IPS-20b (cell line): ENCODE measurements at regions not wholly inside any gene's neighbourhood (a gene's known extent, or its start where the extent isn't known, plus 50 kb on each side); places are given as distances from the start of the nearest gene placed in this dataset.

Experiments
- H3K27ac ChIP-seq: one replicate; pipeline ENCODE4 v1.5.1; 2013; ENCODE audit warnings: low read length
- H3K27me3 ChIP-seq: 2 replicates; pipeline ENCODE4 v1.6.1; 2013; ENCODE audit warnings: mild to moderate bottlenecking, low read length, inconsistent platforms; ENCODE audit not compliant: insufficient read depth
- H3K36me3 ChIP-seq: 2 replicates; pipeline ENCODE4 v1.6.1; 2013; ENCODE audit warnings: low read depth, mild to moderate bottlenecking, inconsistent platforms, low read length, moderate library complexity; ENCODE audit not compliant: insufficient read depth
- H3K4me1 ChIP-seq: 2 replicates; pipeline ENCODE4 v1.6.1; 2013; ENCODE audit warnings: mild to moderate bottlenecking, control low read depth, inconsistent platforms, low read length, moderate library complexity; ENCODE audit not compliant: insufficient read depth
- H3K4me3 ChIP-seq: 2 replicates; pipeline ENCODE4 v1.5.1; 2013; ENCODE audit warnings: mild to moderate bottlenecking, low read length, inconsistent platforms
- H3K9ac ChIP-seq: 2 replicates; pipeline ENCODE4 v1.6.1; 2013; ENCODE audit warnings: low read depth, mild to moderate bottlenecking, inconsistent platforms, low read length, moderate library complexity
- H3K9me3 ChIP-seq: 2 replicates; pipeline ENCODE4 v1.6.1; 2013; ENCODE audit warnings: mild to moderate bottlenecking, low read depth, low read length, inconsistent platforms; ENCODE audit not compliant: insufficient read depth

GRCh38 chr2:18339326-18339725 lies 221.1 kb downstream of the RDH14 start:
- H3K9ac ChIP-seq: no peak overlapping the region
- H3K27ac ChIP-seq: no peak overlapping the region
- H3K4me1 ChIP-seq: no peaks in the 10 kb centered on the region
- H3K4me3 ChIP-seq: no peak overlapping the region
- no peaks in the 10 kb centered on the region for H3K9me3 ChIP-seq
- H3K27me3 ChIP-seq: no peaks in the 10 kb centered on the region
- no peaks in the 10 kb centered on the region for H3K36me3 ChIP-seq

GRCh38 chr2:18336975-18337374 lies 223.5 kb downstream of the RDH14 start:
- Histone ChIP-seq H3K36me3 (no peaks in the 10 kb centered on the region), H3K4me1 (no peaks in the 10 kb centered on the region), H3K4me3 (no peak overlapping the region), H3K27me3 (no peaks in the 10 kb centered on the region), H3K9ac (no peak overlapping the region), H3K27ac (no peak overlapping the region), H3K9me3 (no peaks in the 10 kb centered on the region)

GRCh38 chr2:18332477-18332876 lies 228.0 kb downstream of the RDH14 start:
- no peaks in the 10 kb centered on the region for H3K4me1 ChIP-seq
- H3K27ac ChIP-seq: no peak overlapping the region
- H3K36me3 ChIP-seq: no peaks in the 10 kb centered on the region
- no peaks in the 10 kb centered on the region for H3K27me3 ChIP-seq
- H3K9ac ChIP-seq: no peak overlapping the region
- H3K4me3 ChIP-seq: no peak overlapping the region
- H3K9me3 ChIP-seq: no peaks in the 10 kb centered on the region

GRCh38 chr2:18325118-18325517 lies 235.3 kb downstream of the RDH14 start:
- no peaks in the 10 kb centered on the region for H3K9me3 ChIP-seq
- H3K4me3 ChIP-seq: no peak overlapping the region
- no peaks in the 10 kb centered on the region for H3K27me3 ChIP-seq
- H3K9ac ChIP-seq: no peak overlapping the region
- H3K27ac ChIP-seq: no peak overlapping the region
- no peaks in the 10 kb centered on the region for H3K36me3 ChIP-seq
- no peaks in the 10 kb centered on the region for H3K4me1 ChIP-seq

- Histone ChIP-seq H3K27me3 (no peaks in the 10 kb centered on the region), H3K4me1 (no peaks in the 10 kb centered on the region), H3K36me3 (no peaks in the 10 kb centered on the region), H3K27ac (no peak overlapping the region), H3K9me3 (no peaks in the 10 kb centered on the region), H3K9ac (no peak overlapping the region), H3K4me3 (no peak overlapping the region)
These were observed 240.5 kb downstream of the RDH14 start for GRCh38 chr2:18319987-18320386.

GRCh38 chr2:18317017-18317416 lies 243.4 kb downstream of the RDH14 start:
- H3K4me1 ChIP-seq: no peaks in the 10 kb centered on the region
- H3K9ac ChIP-seq: no peak overlapping the region
- no peak overlapping the region for H3K27ac ChIP-seq
- no peaks in the 10 kb centered on the region for H3K27me3 ChIP-seq
- no peak overlapping the region for H3K4me3 ChIP-seq
- no peaks in the 10 kb centered on the region for H3K36me3 ChIP-seq
- no peaks in the 10 kb centered on the region for H3K9me3 ChIP-seq

GRCh38 chr2:18312818-18313217 lies 247.6 kb downstream of the RDH14 start:
- H3K9me3 ChIP-seq: no peaks in the 10 kb centered on the region
- H3K27me3 ChIP-seq: no peaks in the 10 kb centered on the region
- no peak overlapping the region for H3K9ac ChIP-seq
- H3K4me1 ChIP-seq: no peaks in the 10 kb centered on the region
- H3K4me3 ChIP-seq: no peak overlapping the region
- H3K27ac ChIP-seq: no peak overlapping the region
- H3K36me3 ChIP-seq: no peaks in the 10 kb centered on the region

GRCh38 chr2:18311420-18312195 lies 248.8 kb downstream of the RDH14 start:
- H3K27me3 ChIP-seq: no peaks in the 10 kb centered on the region
- H3K9ac ChIP-seq: no peak overlapping the region

GRCh38 chr2:18309627-18310026 lies 250.8 kb downstream of the RDH14 start:
- H3K36me3 ChIP-seq: no peaks in the 10 kb centered on the region
- H3K27me3 ChIP-seq: no peaks in the 10 kb centered on the region
- H3K9me3 ChIP-seq: no peaks in the 10 kb centered on the region
- H3K27ac ChIP-seq: no peak overlapping the region
- H3K9ac ChIP-seq: no peak overlapping the region
- no peaks in the 10 kb centered on the region for H3K4me1 ChIP-seq
- H3K4me3 ChIP-seq: no peak overlapping the region

More at GRCh38 chr2:18311420-18312195, 248.8 kb downstream of the RDH14 start:
- no peaks in the 10 kb centered on the region for H3K9me3 ChIP-seq
- H3K36me3 ChIP-seq: no peaks in the 10 kb centered on the region
- no peak overlapping the region for H3K4me3 ChIP-seq
- no peak overlapping the region for H3K27ac ChIP-seq
- H3K4me1 ChIP-seq: no peaks in the 10 kb centered on the region

GRCh38 chr2:18309188-18309587 lies 251.3 kb downstream of the RDH14 start:
- no peaks in the 10 kb centered on the region for H3K9me3 ChIP-seq
- H3K36me3 ChIP-seq: no peaks in the 10 kb centered on the region
- no peaks in the 10 kb centered on the region for H3K4me1 ChIP-seq
- no peak overlapping the region for H3K27ac ChIP-seq
- H3K9ac ChIP-seq: no peak overlapping the region
- no peaks in the 10 kb centered on the region for H3K27me3 ChIP-seq
- no peak overlapping the region for H3K4me3 ChIP-seq

GRCh38 chr2:18304849-18305248 lies 255.6 kb downstream of the RDH14 start:
- no peaks in the 10 kb centered on the region; the same call in 1 of the 2 replicates for H3K4me1 ChIP-seq
- H3K36me3 ChIP-seq: no peaks in the 10 kb centered on the region
- no peaks in the 10 kb centered on the region for H3K9me3 ChIP-seq
- H3K27me3 ChIP-seq: no peaks in the 10 kb centered on the region
- H3K27ac ChIP-seq: no peak overlapping the region
- no peak overlapping the region for H3K4me3 ChIP-seq
- no peak overlapping the region for H3K9ac ChIP-seq

GRCh38 chr2:18301421-18302139 lies 258.9 kb downstream of the RDH14 start:
- H3K9me3 ChIP-seq: no peaks in the 10 kb centered on the region
- no peak overlapping the region for H3K4me3 ChIP-seq
- H3K27ac ChIP-seq: no peak overlapping the region
- no peaks in the 10 kb centered on the region for H3K36me3 ChIP-seq
- no peaks in the 10 kb centered on the region; the same call in 1 of the 2 replicates for H3K4me1 ChIP-seq
- H3K9ac ChIP-seq: no peak overlapping the region
- no peaks in the 10 kb centered on the region for H3K27me3 ChIP-seq
